H1 (cell line): ENCODE measurements at regions not wholly inside any gene's neighbourhood (a gene's known extent, or its start where the extent isn't known, plus 50 kb on each side); places are given as distances from the start of the nearest gene placed in this dataset.

Experiments
- CBX8 ChIP-seq: fragments of 300-800, 300-1000 bp; sonication (generic); IDR thresholded peaks from 2 replicates; pipeline ENCODE4 v1.7.1; 2016; ENCODE audit warnings: low read depth, low read length, borderline replicate concordance
- MAFK ChIP-seq: IDR thresholded peaks from 2 replicates; pipeline ENCODE4 v1.6.1; 2012; ENCODE audit warnings: low read depth, mild to moderate bottlenecking, improper control_type of control experiment, low read length
- RAD21 ChIP-seq, 2 experiments: IDR thresholded peaks in 1 of 2; conservative IDR thresholded peaks in 1 of 2; 2 replicates each; pipeline ENCODE4 v1.6.1; 2011; ENCODE audit warnings: low read depth in 2 of 2, low read length in 2 of 2, improper control_type of control experiment in 1 of 2, inconsistent platforms in 1 of 2, mild to moderate bottlenecking in 1 of 2, moderate library complexity in 1 of 2

DNA sequence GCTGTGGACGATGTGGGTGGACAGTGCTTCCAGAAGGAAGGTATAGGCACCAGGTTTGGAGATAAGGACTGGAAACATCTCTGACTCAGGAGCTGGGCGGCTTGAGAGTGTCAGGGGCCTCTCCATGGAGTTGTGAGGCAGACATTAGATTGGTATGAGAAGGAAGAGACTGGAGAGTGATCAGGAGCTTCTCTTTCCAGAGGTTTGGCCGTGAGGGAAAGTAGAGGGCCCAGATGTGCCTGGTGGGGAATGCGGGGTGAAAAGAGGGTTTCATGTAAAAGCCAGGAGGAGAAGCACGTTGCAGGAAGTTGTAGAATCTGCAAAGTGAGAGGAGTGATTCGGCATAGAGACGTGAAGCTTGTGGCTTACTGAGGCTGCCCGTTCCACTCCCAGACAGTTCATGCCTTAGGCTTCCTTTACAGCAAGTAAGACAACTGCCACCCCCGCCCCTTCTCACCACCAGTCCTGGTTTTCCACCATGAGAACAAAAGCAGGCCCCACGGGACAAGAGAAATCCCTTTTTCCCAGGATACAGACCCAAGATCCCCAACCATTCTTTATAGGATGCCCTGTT, 166.3 kb upstream of the HDAC4 start (continued):
- TF ChIP-seq CBX8 (no peak), MAFK (no peak), RAD21 (IDR thresholded peaks at IDR 0.05 in 1 of 2, conservative IDR thresholded peaks at IDR 0.05 in 1 of 2; ENCODE audit: low read depth in 2 of 2, low read length in 2 of 2) (no peak)
